OCI-LY1 (cell line): ENCODE measurements at regions not wholly inside any gene's neighbourhood (a gene's known extent, or its start where the extent isn't known, plus 50 kb on each side); places are given as distances from the start of the nearest gene placed in this dataset.

Experiments used
- H2AFZ ChIP-seq: fragments of 200-600 bp; sonication (generic), shearing (Covaris generic); 2 replicates; pipeline ENCODE4 v1.6.0; 2014; ENCODE audit warnings: antibody characterized with exemption, mild to moderate bottlenecking, low read length
- H3F3A ChIP-seq: fragments of 200-600 bp; sonication (generic), shearing (Covaris generic); 2 replicates; pipeline ENCODE4 v1.6.0; 2014; ENCODE audit warnings: mild to moderate bottlenecking, antibody characterized with exemption, low read length, moderate library complexity; ENCODE audit not compliant: insufficient read depth
- H3K27ac ChIP-seq: fragments of 200-600 bp; sonication (generic); 2 replicates; pipeline ENCODE4 v1.5.1; 2014; ENCODE audit warnings: low read length, mixed run types, mild to moderate bottlenecking, low read depth; ENCODE audit not compliant: poor library complexity, severe bottlenecking
- H3K27me3 ChIP-seq: fragments of 200-600 bp; sonication (generic); 2 replicates; pipeline ENCODE4 v1.6.0; 2014; ENCODE audit warnings: antibody characterized with exemption, mild to moderate bottlenecking, low read length, moderate library complexity; ENCODE audit not compliant: insufficient read depth
- H3K36me3 ChIP-seq: fragments of 200-600 bp; sonication (generic); 2 replicates; pipeline ENCODE4 v1.6.1; 2014; ENCODE audit warnings: mild to moderate bottlenecking, antibody characterized with exemption, low read length, moderate library complexity, mixed read lengths; ENCODE audit not compliant: insufficient read depth
- H3K4me1 ChIP-seq: fragments of 200-600 bp; sonication (generic); 2 replicates; pipeline ENCODE4 v1.5.1; 2014; ENCODE audit warnings: mild to moderate bottlenecking, low read length, moderate library complexity; ENCODE audit not compliant: insufficient read depth, severe bottlenecking
- H3K4me2 ChIP-seq: fragments of 200-600 bp; sonication (generic), shearing (Covaris generic); 2 replicates; pipeline ENCODE4 v1.6.1; 2014; ENCODE audit warnings: low read length
- H3K4me3 ChIP-seq: fragments of 200-600 bp; sonication (generic); 2 replicates; pipeline ENCODE4 v1.5.1; 2014; ENCODE audit warnings: low read length, low read depth, mild to moderate bottlenecking, mixed read lengths; ENCODE audit not compliant: poor library complexity, severe bottlenecking
- H3K79me2 ChIP-seq: fragments of 200-600 bp; shearing (Covaris generic); 2 replicates; pipeline ENCODE4 v1.6.1; 2016; ENCODE audit warnings: mixed run types, low read length, mixed read lengths; ENCODE audit not compliant: insufficient read depth
- H3K9ac ChIP-seq: fragments of 200-600 bp; sonication (generic), shearing (Covaris generic); 2 replicates; pipeline ENCODE4 v1.6.1; 2014; ENCODE audit warnings: mild to moderate bottlenecking, low read length, mixed read lengths
- H3K9me2 ChIP-seq: fragments of 200-600 bp; sonication (generic), shearing (Covaris generic); 2 replicates; pipeline ENCODE4 v1.6.1; 2014; ENCODE audit warnings: low read depth, mild to moderate bottlenecking, low read length, mixed read lengths
- H3K9me3 ChIP-seq: fragments of 200-600 bp; shearing (Covaris generic); 2 replicates; pipeline ENCODE4 v1.6.1; 2014; ENCODE audit warnings: low read length, mixed read lengths
- H4K20me1 ChIP-seq: fragments of 200-600 bp; sonication (generic), shearing (Covaris generic); 2 replicates; pipeline ENCODE4 v1.6.0; 2016; ENCODE audit warnings: mild to moderate bottlenecking, low read length; ENCODE audit not compliant: insufficient read depth
- EZH2 ChIP-seq: fragments of 200-600 bp; sonication (generic), shearing (Covaris generic); IDR thresholded peaks from 2 replicates; pipeline ENCODE4 v1.8.0; 2017; ENCODE audit warnings: borderline replicate concordance, mixed run types, mild to moderate bottlenecking, antibody characterized with exemption, low read length, moderate library complexity, mixed read lengths
- TF ChIP-seq, protein P1 (sequence below): fragments of 200-600 bp; sonication (generic), shearing (Covaris generic); IDR thresholded peaks from 2 replicates; pipeline ENCODE4 v1.5.1; 2017; ENCODE audit warnings: mild to moderate bottlenecking, antibody characterized with exemption, low read length, moderate library complexity, mixed read lengths

DNA sequence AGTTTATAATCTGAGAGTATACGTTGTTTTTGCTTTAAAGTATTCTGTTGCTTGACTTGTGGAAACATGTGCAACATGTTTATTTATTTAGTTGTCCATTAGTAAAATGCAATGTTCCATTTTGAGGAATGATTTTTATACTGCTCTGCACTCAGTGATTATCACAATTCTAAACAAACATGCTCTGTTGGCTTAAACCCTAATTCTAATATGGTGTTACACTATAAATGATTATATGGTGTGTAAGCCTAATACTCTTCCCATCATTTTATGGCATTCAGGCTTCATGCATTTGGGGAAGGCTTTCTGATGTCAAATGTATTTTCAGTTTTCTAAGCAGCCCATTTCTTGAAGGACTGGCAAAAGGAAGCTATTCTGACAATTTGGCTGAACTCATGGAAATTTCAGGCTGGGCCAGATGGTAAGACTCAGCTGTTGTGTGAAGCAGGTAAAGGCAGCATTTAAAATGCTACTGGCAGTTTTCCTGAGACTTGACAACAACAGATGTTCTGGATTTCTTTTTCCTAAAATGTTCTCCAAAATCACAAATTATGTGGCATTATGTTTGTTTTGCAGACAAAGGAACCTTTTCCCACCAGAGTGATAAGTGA, 336.7 kb upstream of the GNPDA2 start:
- Histone ChIP-seq H3K4me3 (no peak overlapping the region), H3K79me2 (no peaks in the 10 kb centered on the region), H3K27me3 (no peaks in the 10 kb centered on the region), H3K4me2 (no peak overlapping the region), H3K9me3 (no peaks in the 10 kb centered on the region), H3K9me2 (no peaks in the 10 kb centered on the region), H3K4me1 (no peaks in the 10 kb centered on the region), H3K36me3 (no peaks in the 10 kb centered on the region), H2AFZ (no peak overlapping the region), H3F3A (no peaks in the 10 kb centered on the region), H3K9ac (no peak overlapping the region), H3K27ac (no peak overlapping the region), H4K20me1 (no peaks in the 10 kb centered on the region)
- TF ChIP-seq, protein P1, sequence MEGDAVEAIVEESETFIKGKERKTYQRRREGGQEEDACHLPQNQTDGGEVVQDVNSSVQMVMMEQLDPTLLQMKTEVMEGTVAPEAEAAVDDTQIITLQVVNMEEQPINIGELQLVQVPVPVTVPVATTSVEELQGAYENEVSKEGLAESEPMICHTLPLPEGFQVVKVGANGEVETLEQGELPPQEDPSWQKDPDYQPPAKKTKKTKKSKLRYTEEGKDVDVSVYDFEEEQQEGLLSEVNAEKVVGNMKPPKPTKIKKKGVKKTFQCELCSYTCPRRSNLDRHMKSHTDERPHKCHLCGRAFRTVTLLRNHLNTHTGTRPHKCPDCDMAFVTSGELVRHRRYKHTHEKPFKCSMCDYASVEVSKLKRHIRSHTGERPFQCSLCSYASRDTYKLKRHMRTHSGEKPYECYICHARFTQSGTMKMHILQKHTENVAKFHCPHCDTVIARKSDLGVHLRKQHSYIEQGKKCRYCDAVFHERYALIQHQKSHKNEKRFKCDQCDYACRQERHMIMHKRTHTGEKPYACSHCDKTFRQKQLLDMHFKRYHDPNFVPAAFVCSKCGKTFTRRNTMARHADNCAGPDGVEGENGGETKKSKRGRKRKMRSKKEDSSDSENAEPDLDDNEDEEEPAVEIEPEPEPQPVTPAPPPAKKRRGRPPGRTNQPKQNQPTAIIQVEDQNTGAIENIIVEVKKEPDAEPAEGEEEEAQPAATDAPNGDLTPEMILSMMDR = no peak
- TF ChIP-seq EZH2 = no peak

DNA sequence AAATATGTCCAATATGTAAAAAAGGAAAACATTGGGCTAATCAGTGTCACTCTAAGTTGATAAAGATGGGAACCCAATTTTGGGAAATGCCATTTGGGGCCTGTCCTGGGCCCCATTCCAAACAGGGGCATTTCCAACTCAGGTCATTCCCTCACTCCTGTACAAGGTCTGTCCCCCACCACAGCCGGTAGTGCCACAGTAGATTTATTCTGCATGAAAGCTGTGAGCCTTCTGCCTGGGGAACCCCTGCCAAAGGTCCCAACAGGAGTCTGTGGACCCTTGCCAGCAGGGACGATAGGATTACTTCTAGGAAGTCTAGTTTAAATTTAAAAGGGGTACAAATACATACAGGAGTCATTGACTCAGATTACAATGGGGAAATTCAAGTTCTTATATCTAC, 317.6 kb upstream of the GNPDA2 start:
- TF ChIP-seq, protein P1 = no peak
- no peak for TF ChIP-seq EZH2
- H3K4me1 ChIP-seq = no peaks in the 10 kb centered on the region
- no peaks in the 10 kb centered on the region for H3K9me2 ChIP-seq
- H3K27ac ChIP-seq = no peak overlapping the region
- no peaks in the 10 kb centered on the region for H3K9me3 ChIP-seq
- H3K36me3 ChIP-seq = no peaks in the 10 kb centered on the region
- H3K9ac ChIP-seq = no peak overlapping the region
- H3K4me2 ChIP-seq = no peak overlapping the region
- H3K79me2 ChIP-seq = no peaks in the 10 kb centered on the region
- H4K20me1 ChIP-seq = no peaks in the 10 kb centered on the region
- no peaks in the 10 kb centered on the region for H3K27me3 ChIP-seq
- H2AFZ ChIP-seq = no peak overlapping the region
- H3F3A ChIP-seq = no peaks in the 10 kb centered on the region
- no peak overlapping the region for H3K4me3 ChIP-seq

DNA sequence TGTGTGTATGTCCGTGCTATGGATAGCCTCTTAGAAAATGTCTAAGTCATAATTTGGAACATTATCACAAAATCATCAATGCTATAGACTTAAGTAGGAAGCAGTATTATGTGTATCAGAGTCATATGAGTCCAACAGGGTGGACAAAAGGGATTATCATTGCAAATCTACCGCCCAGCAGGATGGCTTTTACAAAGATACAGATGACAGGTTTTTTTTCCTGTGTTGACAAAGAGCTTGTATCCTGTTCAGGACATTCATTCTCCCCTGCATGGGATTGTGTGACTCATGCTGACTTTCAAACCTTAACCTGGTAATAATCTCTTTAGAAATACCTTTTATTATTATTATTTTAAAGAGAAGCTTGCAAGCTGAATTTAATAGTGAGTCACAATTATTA, 310.3 kb upstream of the GNPDA2 start:
- H3K9ac ChIP-seq = no peak overlapping the region
- no peaks in the 10 kb centered on the region for H3F3A ChIP-seq
- H3K9me2 ChIP-seq = no peaks in the 10 kb centered on the region
- no peaks in the 10 kb centered on the region for H4K20me1 ChIP-seq
- H3K36me3 ChIP-seq = no peaks in the 10 kb centered on the region
- no peak overlapping the region for H2AFZ ChIP-seq
- H3K4me3 ChIP-seq = no peak overlapping the region
- H3K27me3 ChIP-seq = no peaks in the 10 kb centered on the region
- H3K27ac ChIP-seq = no peak overlapping the region
- no peaks in the 10 kb centered on the region for H3K9me3 ChIP-seq
- no peaks in the 10 kb centered on the region for H3K79me2 ChIP-seq
- H3K4me2 ChIP-seq = no peak overlapping the region
- no peak for TF ChIP-seq EZH2
- TF ChIP-seq, protein P1 = no peak
- no peaks in the 10 kb centered on the region for H3K4me1 ChIP-seq
